OCI-LY7 (cell line): ENCODE measurements at regions not wholly inside any gene's neighbourhood (a gene's known extent, or its start where the extent isn't known, plus 50 kb on each side); places are given as distances from the start of the nearest gene placed in this dataset.

Experiments used
- BruUV-seq: library from RNA; stranded (reverse); fragments of 400-500 nt; replicated peaks from 2 replicates; lab custom pipeline; 2021; lab: Mats Ljungman, UMichigan
- CTCF ChIA-PET: fragments of 300-600 bp; sonication (Branson Sonifier 250); formaldehyde crosslinking; loops from one replicate; lab custom pipeline; 2022; ENCODE audit warnings: antibody characterized with exemption; ENCODE audit not compliant: unreplicated experiment; lab: Charles Lee
- POLR2A ChIA-PET: fragments of 300-600 bp; sonication (Branson Sonifier 250); formaldehyde crosslinking; loops from one replicate; lab custom pipeline; 2022; ENCODE audit warnings: antibody characterized with exemption; lab: Charles Lee
- DNase-seq: peaks from one replicate; pipeline ENCODE4 v3.0.0-alpha.2; 2015; ENCODE audit warnings: low spot score
- H2AFZ ChIP-seq: fragments of 200-600 bp; sonication (generic), shearing (Covaris generic); 2 replicates; pipeline ENCODE4 v1.6.1; 2014; ENCODE audit warnings: mild to moderate bottlenecking, antibody characterized with exemption, low read length, moderate library complexity
- H3K27ac ChIP-seq: fragments of 200-600 bp; sonication (generic); 2 replicates; pipeline ENCODE4 v1.5.1; 2014; ENCODE audit warnings: mixed run types, low read depth, mild to moderate bottlenecking, moderate library complexity, low read length, inconsistent platforms; ENCODE audit not compliant: poor library complexity, severe bottlenecking
- H3K36me3 ChIP-seq: fragments of 200-600 bp; sonication (generic); 2 replicates; pipeline ENCODE4 v1.6.1; 2014; ENCODE audit warnings: mild to moderate bottlenecking, antibody characterized with exemption, low read length, moderate library complexity, mixed read lengths; ENCODE audit not compliant: insufficient read depth
- H3K4me1 ChIP-seq: fragments of 200-600 bp; sonication (generic); 2 replicates; pipeline ENCODE4 v1.5.1; 2014; ENCODE audit warnings: mild to moderate bottlenecking, low read length; ENCODE audit not compliant: insufficient read depth, poor library complexity, severe bottlenecking
- H3K4me2 ChIP-seq: fragments of 200-600 bp; sonication (generic); 2 replicates; pipeline ENCODE4 v1.6.1; 2014; ENCODE audit warnings: mild to moderate bottlenecking, low read length
- H3K4me3 ChIP-seq: fragments of 200-600 bp; sonication (generic); 2 replicates; pipeline ENCODE4 v1.5.1; 2014; ENCODE audit warnings: mild to moderate bottlenecking, low read depth, low read length; ENCODE audit not compliant: poor library complexity, severe bottlenecking
- H3K79me2 ChIP-seq: fragments of 200-600 bp; sonication (generic); 2 replicates; pipeline ENCODE4 v1.6.1; 2016; ENCODE audit warnings: low read depth, mild to moderate bottlenecking, low read length, moderate library complexity, mixed read lengths; ENCODE audit not compliant: insufficient read depth
- H3K9me2 ChIP-seq: fragments of 200-600 bp; sonication (generic); 2 replicates; pipeline ENCODE4 v1.6.1; 2016; ENCODE audit warnings: mild to moderate bottlenecking, low read length, mixed read lengths; ENCODE audit not compliant: insufficient read depth
- H3K9me3 ChIP-seq: fragments of 200-600 bp; sonication (generic); 2 replicates; pipeline ENCODE4 v1.6.1; 2014; ENCODE audit warnings: mild to moderate bottlenecking, mixed run types, low read length, mixed read lengths
- H4K20me1 ChIP-seq: fragments of 200-600 bp; sonication (generic); 2 replicates; pipeline ENCODE4 v1.6.1; 2014; ENCODE audit warnings: mild to moderate bottlenecking, antibody characterized with exemption, low read length, moderate library complexity, mixed read lengths; ENCODE audit not compliant: insufficient read depth
- CTCF ChIP-seq: fragments of 200-600 bp; sonication (generic); conservative IDR thresholded peaks from 2 replicates; pipeline ENCODE4 v1.5.1; 2014; ENCODE audit warnings: mild to moderate bottlenecking, antibody characterized with exemption, low read length, moderate library complexity, mixed read lengths
- EZH2phosphoT487 ChIP-seq: fragments of 200-600 bp; sonication (generic); IDR thresholded peaks from 2 replicates; pipeline ENCODE4 v1.6.1; 2018; ENCODE audit warnings: low read depth, borderline replicate concordance, mild to moderate bottlenecking, mixed run types, antibody characterized with exemption, low read length, moderate library complexity, mixed read lengths
- intact Hi-C: fragments of 100-400 bp; cut with micrococcal nuclease; formaldehyde crosslinking; loops from one replicate; pipeline ENCODE4 v1.10.0; 2022; ENCODE audit not compliant: unreplicated experiment

GRCh38 chr6:21377356-21377755 is 216.2 kb upstream of the SOX4 start:
- intact Hi-C loops: no loop called here
- CTCF ChIA-PET: no interaction called here

GRCh38 chr6:21381331-21381963 is 212.1 kb upstream of the SOX4 start:
- Histone ChIP-seq H3K79me2 (no peaks in the 10 kb centered on the region), H3K4me3 (no peak overlapping the region), H3K4me2 (no peak overlapping the region), H3K27ac (no peak overlapping the region), H2AFZ (no peak overlapping the region), H3K36me3 (no peaks in the 10 kb centered on the region), H3K9me2 (no peaks in the 10 kb centered on the region), H3K9me3 (no peaks in the 10 kb centered on the region), H3K4me1 (no peaks in the 10 kb centered on the region), H4K20me1 (no peaks in the 10 kb centered on the region)
- no peak for TF ChIP-seq EZH2phosphoT487
- no peak for TF ChIP-seq CTCF
- BruUV-seq: no TSS peak
- no peak for DNase-seq
- ChIA-PET CTCF (no interaction called here), POLR2A (no interaction called here)
- intact Hi-C loops: no loop called here

More at GRCh38 chr6:21377356-21377755, 216.2 kb upstream of the SOX4 start:
- no peak overlapping the region for H3K27ac ChIP-seq
- H4K20me1 ChIP-seq: no peaks in the 10 kb centered on the region
- BruUV-seq: no TSS peak
- no peaks in the 10 kb centered on the region for H3K36me3 ChIP-seq
- H3K9me3 ChIP-seq: no peaks in the 10 kb centered on the region
- H3K4me1 ChIP-seq: no peaks in the 10 kb centered on the region
- DNase-seq: no peak
- H3K4me3 ChIP-seq: no peak overlapping the region
- no peaks in the 10 kb centered on the region for H3K79me2 ChIP-seq
- H3K9me2 ChIP-seq: no peaks in the 10 kb centered on the region
- H3K4me2 ChIP-seq: no peak overlapping the region
- H2AFZ ChIP-seq: no peak overlapping the region
- TF ChIP-seq CTCF: no peak
- TF ChIP-seq EZH2phosphoT487: no peak
- POLR2A ChIA-PET: interaction anchor here (0.6 kb wide), 2 partner anchors 284 to 1199 kb away, joined by 3 read pairs; no protein-coding TSS in a partner anchor

GRCh38 chr6:21382821-21383449 is 210.6 kb upstream of the SOX4 start:
- no peak overlapping the region for H3K27ac ChIP-seq
- H3K9me2 ChIP-seq: no peaks in the 10 kb centered on the region
- no peaks in the 10 kb centered on the region for H3K4me1 ChIP-seq
- no peak overlapping the region for H3K4me3 ChIP-seq
- no peaks in the 10 kb centered on the region for H3K36me3 ChIP-seq
- ChIA-PET CTCF (no interaction called here), POLR2A (interaction anchor here (0.6 to 0.7 kb wide), 5 partner anchors 103 to 1753 kb away, joined by 3 read pairs; no protein-coding TSS in a partner anchor)
- no peak for TF ChIP-seq EZH2phosphoT487
- no peak for TF ChIP-seq CTCF
- H3K79me2 ChIP-seq: no peaks in the 10 kb centered on the region
- DNase-seq: no peak
- H4K20me1 ChIP-seq: no peaks in the 10 kb centered on the region
- H3K9me3 ChIP-seq: no peaks in the 10 kb centered on the region
- H3K4me2 ChIP-seq: no peak overlapping the region
- no peak overlapping the region for H2AFZ ChIP-seq
- BruUV-seq: no TSS peak
- intact Hi-C loops: no loop called here
